ENCODE measurements at regions not wholly inside any gene's neighbourhood (a gene's known extent, or its start where the extent isn't known, plus 50 kb on each side); places are given as distances from the start of the nearest gene placed in this dataset.

GRCh38 chr1:93770640-93771039, 89.0 kb upstream of the BCAR3 start:
- TF ChIP-seq ARNTL (CRISPR knock-in tag; IDR thresholded peaks at IDR 0.05; ENCODE audit: borderline replicate concordance, low read depth), result no peak
- no peak for TF ChIP-seq PATZ1 (CRISPR knock-in tag; IDR thresholded peaks at IDR 0.05; ENCODE audit: borderline replicate concordance)
- no peak for TF ChIP-seq OSR1 (CRISPR knock-in tag; IDR thresholded peaks at IDR 0.05)

Measured in SK-N-SH treated with all-trans-retinoic acid at 6 μM for 48 hours (cell line).